ENCODE measurements at regions not wholly inside any gene's neighbourhood (a gene's known extent, or its start where the extent isn't known, plus 50 kb on each side); places are given as distances from the start of the nearest gene placed in this dataset.

DNA sequence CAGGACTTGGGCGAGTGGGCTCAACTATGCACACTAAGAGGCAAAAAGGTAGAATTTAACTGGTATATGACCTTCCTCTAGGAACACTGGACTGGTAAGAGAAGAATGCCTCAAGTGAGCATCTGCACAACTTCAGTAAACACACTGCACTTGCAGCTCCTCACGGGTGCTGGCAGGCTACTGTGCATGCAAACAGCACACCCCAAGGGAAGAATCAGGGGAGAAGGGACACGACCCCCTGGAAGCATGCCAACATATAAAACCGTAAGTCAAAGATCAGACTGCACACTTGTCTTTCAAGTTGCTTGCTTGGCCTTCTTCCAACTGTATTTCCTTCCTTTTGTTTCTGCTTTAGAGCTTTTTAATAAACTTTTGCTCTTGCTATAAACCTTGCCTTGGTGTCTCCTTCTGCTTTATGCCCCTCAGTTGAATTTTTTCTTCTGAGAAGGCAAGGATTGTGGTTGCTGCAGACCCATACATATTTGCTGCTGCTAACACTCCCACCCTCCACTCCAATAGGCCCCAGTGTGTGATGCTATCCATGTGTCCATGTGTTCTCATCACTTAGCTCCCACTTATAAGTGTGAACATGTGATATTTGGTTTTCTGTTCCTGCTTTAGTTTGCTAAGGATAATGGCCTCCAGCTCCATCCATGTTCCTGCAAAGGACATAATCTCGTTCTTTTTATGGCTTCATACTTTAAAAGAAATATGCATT, 263.7 kb upstream of the SPOPL start:
- Histone ChIP-seq H3K27me3 (replicated peaks; ENCODE audit: insufficient read depth) (no peaks in the 10 kb centered on the region), H3K4me1 (replicated peaks) (no peaks in the 10 kb centered on the region), H3K36me3 (no peaks in the 10 kb centered on the region), H3K4me3 (no peak overlapping the region), H3K9me3 (no peaks in the 10 kb centered on the region), H3K27ac (no peak overlapping the region)
- DNase-seq (ENCODE audit: low spot score), result no peak
- WGBS, result 17% methylated on average over 5 of the region's 5 CpGs
- TF ChIP-seq, protein P1, sequence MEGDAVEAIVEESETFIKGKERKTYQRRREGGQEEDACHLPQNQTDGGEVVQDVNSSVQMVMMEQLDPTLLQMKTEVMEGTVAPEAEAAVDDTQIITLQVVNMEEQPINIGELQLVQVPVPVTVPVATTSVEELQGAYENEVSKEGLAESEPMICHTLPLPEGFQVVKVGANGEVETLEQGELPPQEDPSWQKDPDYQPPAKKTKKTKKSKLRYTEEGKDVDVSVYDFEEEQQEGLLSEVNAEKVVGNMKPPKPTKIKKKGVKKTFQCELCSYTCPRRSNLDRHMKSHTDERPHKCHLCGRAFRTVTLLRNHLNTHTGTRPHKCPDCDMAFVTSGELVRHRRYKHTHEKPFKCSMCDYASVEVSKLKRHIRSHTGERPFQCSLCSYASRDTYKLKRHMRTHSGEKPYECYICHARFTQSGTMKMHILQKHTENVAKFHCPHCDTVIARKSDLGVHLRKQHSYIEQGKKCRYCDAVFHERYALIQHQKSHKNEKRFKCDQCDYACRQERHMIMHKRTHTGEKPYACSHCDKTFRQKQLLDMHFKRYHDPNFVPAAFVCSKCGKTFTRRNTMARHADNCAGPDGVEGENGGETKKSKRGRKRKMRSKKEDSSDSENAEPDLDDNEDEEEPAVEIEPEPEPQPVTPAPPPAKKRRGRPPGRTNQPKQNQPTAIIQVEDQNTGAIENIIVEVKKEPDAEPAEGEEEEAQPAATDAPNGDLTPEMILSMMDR (IDR thresholded peaks at IDR 0.05), result no peak
- TF ChIP-seq POLR2AphosphoS5 (IDR thresholded peaks at IDR 0.05) (no peak), POLR2A (IDR thresholded peaks at IDR 0.05) (no peak)
- intact Hi-C loops (cut with DNase I), result no loop called here

DNA sequence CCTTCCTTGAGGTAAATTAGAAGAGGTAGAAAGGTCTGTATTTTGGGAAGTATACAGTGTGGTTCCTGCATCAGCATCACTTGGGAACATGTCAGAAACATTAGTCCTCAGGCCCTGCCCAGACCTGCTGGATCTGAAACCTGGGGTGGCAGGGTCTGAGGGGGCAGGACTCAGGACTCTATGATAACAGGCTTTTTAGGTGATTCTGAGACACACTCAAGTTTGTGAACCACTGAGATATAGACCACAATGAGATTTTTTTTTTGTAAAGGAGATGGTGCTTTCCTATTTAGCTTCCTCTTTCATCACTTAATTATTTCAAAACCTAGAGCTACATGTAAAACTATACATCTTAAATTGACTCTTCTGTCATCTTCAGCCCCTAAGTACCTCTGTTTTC, 262.7 kb upstream of the SPOPL start:
- DNase-seq (ENCODE audit: low spot score), result no peak
- intact Hi-C loops (cut with DNase I), result no loop called here
- Histone ChIP-seq H3K27me3 (replicated peaks; ENCODE audit: insufficient read depth) (no peaks in the 10 kb centered on the region), H3K27ac (no peak overlapping the region), H3K4me1 (replicated peaks) (no peaks in the 10 kb centered on the region), H3K36me3 (no peaks in the 10 kb centered on the region), H3K4me3 (no peak overlapping the region), H3K9me3 (no peaks in the 10 kb centered on the region)
- TF ChIP-seq, protein P1 (IDR thresholded peaks at IDR 0.05), result no peak
- TF ChIP-seq POLR2AphosphoS5 (IDR thresholded peaks at IDR 0.05) (no peak), POLR2A (IDR thresholded peaks at IDR 0.05) (no peak)

DNA sequence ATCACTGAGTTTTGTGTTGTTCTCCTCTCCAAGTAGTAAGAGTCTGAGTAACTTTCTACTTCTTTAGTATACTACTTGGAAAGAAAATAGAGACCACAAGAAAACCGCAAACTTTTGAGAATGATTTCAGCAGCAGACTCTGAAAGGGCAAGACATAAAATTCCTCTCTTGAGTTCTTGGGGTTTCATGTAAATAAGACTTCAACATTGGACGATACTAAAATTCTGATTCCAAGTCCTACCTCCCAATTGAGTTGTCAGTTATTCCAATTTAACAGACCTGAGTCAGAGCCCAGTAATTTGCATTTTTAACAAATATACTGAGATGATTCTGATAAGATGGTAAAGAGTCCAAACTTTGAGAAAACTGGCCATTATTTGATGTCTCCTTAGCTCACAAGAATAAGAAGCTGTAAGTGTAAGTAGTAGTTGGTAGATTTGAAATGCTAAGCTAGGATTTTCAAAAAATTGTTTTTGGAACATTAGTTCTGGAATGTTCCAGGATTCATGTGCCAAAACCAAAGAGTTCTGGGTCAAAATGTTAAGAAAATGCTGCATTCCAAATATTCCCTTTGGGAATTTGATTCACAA, 261.6 kb upstream of the SPOPL start:
- Histone ChIP-seq H3K4me1 (replicated peaks) (no peaks in the 10 kb centered on the region), H3K4me3 (no peak overlapping the region), H3K27me3 (replicated peaks; ENCODE audit: insufficient read depth) (no peaks in the 10 kb centered on the region), H3K9me3 (no peaks in the 10 kb centered on the region), H3K27ac (no peak overlapping the region), H3K36me3 (no peaks in the 10 kb centered on the region)
- no peak for DNase-seq (ENCODE audit: low spot score)
- TF ChIP-seq POLR2AphosphoS5 (IDR thresholded peaks at IDR 0.05), result no peak
- TF ChIP-seq, protein P1 (IDR thresholded peaks at IDR 0.05), result no peak
- no peak for TF ChIP-seq POLR2A (IDR thresholded peaks at IDR 0.05)
- intact Hi-C loops (cut with DNase I), result no loop called here
- WGBS, result 77% methylated on average over 2 of the region's 2 CpGs

DNA sequence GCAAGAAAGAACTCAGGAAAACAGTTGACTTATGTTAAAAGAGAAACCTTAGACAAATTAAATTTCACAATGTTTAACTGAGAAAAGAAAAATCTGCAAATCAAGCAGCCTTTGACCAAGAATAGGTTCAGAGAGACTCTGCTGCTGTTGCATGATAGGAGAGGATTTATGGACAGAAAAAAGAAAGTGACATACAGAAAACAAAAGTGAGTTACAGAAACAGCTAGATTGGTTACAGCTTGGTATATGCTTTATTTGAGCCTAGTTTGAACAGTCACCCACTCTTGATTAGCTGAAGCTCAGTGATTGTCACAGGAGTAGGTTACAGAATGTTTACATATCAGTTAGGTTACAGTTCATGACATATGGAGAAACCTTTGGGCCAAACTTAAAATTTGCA, 258.2 kb upstream of the SPOPL start:
- no peak overlapping the region for H3K27ac ChIP-seq
- no peaks in the 10 kb centered on the region for H3K9me3 ChIP-seq
- H3K4me3 ChIP-seq, result no peak overlapping the region
- TF ChIP-seq, protein P1 (IDR thresholded peaks at IDR 0.05), result no peak
- TF ChIP-seq POLR2AphosphoS5 (IDR thresholded peaks at IDR 0.05), result no peak
- no peak for TF ChIP-seq POLR2A (IDR thresholded peaks at IDR 0.05)
- no peaks in the 10 kb centered on the region for H3K27me3 ChIP-seq (replicated peaks; ENCODE audit: insufficient read depth)
- H3K36me3 ChIP-seq, result no peaks in the 10 kb centered on the region
- no peaks in the 10 kb centered on the region for H3K4me1 ChIP-seq (replicated peaks)
- intact Hi-C loops (cut with DNase I), result no loop called here
- DNase-seq (ENCODE audit: low spot score), result no peak

DNA sequence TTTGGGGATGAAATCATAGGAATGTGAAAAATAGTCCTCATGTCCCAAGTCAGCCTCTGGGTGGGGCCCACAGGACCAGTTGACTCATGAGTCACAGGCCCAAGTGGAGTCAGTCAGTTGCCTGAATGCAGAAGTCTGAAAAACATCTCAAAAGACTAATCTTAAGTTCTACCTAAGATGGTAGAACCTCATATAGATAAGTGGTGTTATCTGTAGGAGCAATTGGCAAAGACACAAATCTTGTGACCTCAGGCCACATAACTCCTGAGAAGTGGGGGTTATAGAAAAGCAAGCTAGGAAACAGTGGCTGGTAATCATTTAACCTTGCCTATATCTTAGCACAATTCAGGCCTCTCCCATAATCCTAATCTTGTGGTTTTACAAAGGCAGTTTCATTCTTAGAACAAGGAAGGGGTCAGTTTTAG, 257.1 kb upstream of the SPOPL start:
- no peak overlapping the region for H3K27ac ChIP-seq
- H3K36me3 ChIP-seq, result no peaks in the 10 kb centered on the region
- no peak for DNase-seq (ENCODE audit: low spot score)
- H3K4me1 ChIP-seq (replicated peaks), result no peaks in the 10 kb centered on the region
- H3K27me3 ChIP-seq (replicated peaks; ENCODE audit: insufficient read depth), result no peaks in the 10 kb centered on the region
- TF ChIP-seq, protein P1 (IDR thresholded peaks at IDR 0.05), result no peak
- TF ChIP-seq POLR2AphosphoS5 (IDR thresholded peaks at IDR 0.05) (no peak), POLR2A (IDR thresholded peaks at IDR 0.05) (no peak)
- intact Hi-C loops (cut with DNase I), result no loop called here
- no peak overlapping the region for H3K4me3 ChIP-seq
- no peaks in the 10 kb centered on the region for H3K9me3 ChIP-seq
